SU-DHL-6 (cell line): ENCODE measurements at regions not wholly inside any gene's neighbourhood (a gene's known extent, or its start where the extent isn't known, plus 50 kb on each side); places are given as distances from the start of the nearest gene placed in this dataset.

Experiments
- H2AFZ ChIP-seq: fragments of 200-600 bp; sonication (generic); 2 replicates; pipeline ENCODE4 v1.6.1; 2014; ENCODE audit warnings: low read depth, mild to moderate bottlenecking, moderate library complexity, mixed read lengths, antibody characterized with exemption, low read length; ENCODE audit not compliant: severe bottlenecking
- H3F3A ChIP-seq: fragments of 200-600 bp; shearing (Covaris generic); 2 replicates; pipeline ENCODE4 v1.6.0; 2016; ENCODE audit warnings: antibody characterized with exemption, mild to moderate bottlenecking; ENCODE audit not compliant: insufficient read depth
- H3K27ac ChIP-seq: fragments of 200-600 bp; sonication (generic); 2 replicates; pipeline ENCODE4 v1.5.1; 2016; ENCODE audit warnings: low read depth, mild to moderate bottlenecking, low read length, moderate library complexity, mixed read lengths
- H3K27me3 ChIP-seq: fragments of 200-600 bp; sonication (generic), shearing (Covaris generic); 2 replicates; pipeline ENCODE4 v1.6.0; 2014; ENCODE audit warnings: mild to moderate bottlenecking, low read length
- H3K36me3 ChIP-seq: fragments of 200-600 bp; sonication (generic); 2 replicates; pipeline ENCODE4 v1.6.1; 2014; ENCODE audit warnings: mild to moderate bottlenecking, low read length, mixed read lengths
- H3K4me2 ChIP-seq: fragments of 300-600, 200-600 bp; shearing (Covaris generic), sonication (generic); 2 replicates; pipeline ENCODE4 v1.6.0; 2014; ENCODE audit warnings: low read length, low read depth, mild to moderate bottlenecking; ENCODE audit not compliant: poor library complexity, severe bottlenecking
- H3K4me3 ChIP-seq: fragments of 200-600 bp; sonication (generic); 2 replicates; pipeline ENCODE4 v1.5.1; 2014; ENCODE audit warnings: antibody characterized with exemption, low read length, mild to moderate bottlenecking, mixed read lengths; ENCODE audit not compliant: insufficient read depth, poor library complexity, severe bottlenecking
- H3K79me2 ChIP-seq: fragments of 200-600 bp; sonication (generic); 2 replicates; pipeline ENCODE4 v1.6.1; 2014; ENCODE audit warnings: mild to moderate bottlenecking, low read length, moderate library complexity; ENCODE audit not compliant: insufficient read depth
- H3K9ac ChIP-seq: fragments of 200-600 bp; sonication (generic); 2 replicates; pipeline ENCODE4 v1.7.0; 2014; ENCODE audit warnings: mild to moderate bottlenecking, low read length
- H3K9me2 ChIP-seq: fragments of 200-600 bp; sonication (generic); replicated peaks from 2 replicates; pipeline ENCODE4 v1.6.1; 2014; ENCODE audit warnings: low read length; ENCODE audit not compliant: insufficient read depth
- H3K9me3 ChIP-seq: fragments of 200-600 bp; sonication (generic); 2 replicates; pipeline ENCODE4 v1.6.1; 2014; ENCODE audit warnings: low read length, mixed read lengths; ENCODE audit not compliant: insufficient read depth
- H4K20me1 ChIP-seq: fragments of 200-600 bp; sonication (generic); 2 replicates; pipeline ENCODE4 v1.6.1; 2014; ENCODE audit warnings: low read depth, mild to moderate bottlenecking, antibody characterized with exemption, low read length, moderate library complexity, mixed read lengths
- EZH2phosphoT487 ChIP-seq: fragments of 200-600 bp; sonication (generic), shearing (Covaris generic); conservative IDR thresholded peaks from 2 replicates; pipeline ENCODE4 v1.6.1; 2018; ENCODE audit warnings: mild to moderate bottlenecking, antibody characterized with exemption, low read length, moderate library complexity, mixed read lengths
- TF ChIP-seq, protein P1 (sequence below): fragments of 200-600 bp; sonication (generic); IDR thresholded peaks from one replicate; pipeline ENCODE4 v1.5.1; 2017; ENCODE audit warnings: antibody characterized with exemption, mild to moderate bottlenecking, low read length, moderate library complexity; ENCODE audit not compliant: insufficient read depth, poor library complexity, severe bottlenecking

DNA sequence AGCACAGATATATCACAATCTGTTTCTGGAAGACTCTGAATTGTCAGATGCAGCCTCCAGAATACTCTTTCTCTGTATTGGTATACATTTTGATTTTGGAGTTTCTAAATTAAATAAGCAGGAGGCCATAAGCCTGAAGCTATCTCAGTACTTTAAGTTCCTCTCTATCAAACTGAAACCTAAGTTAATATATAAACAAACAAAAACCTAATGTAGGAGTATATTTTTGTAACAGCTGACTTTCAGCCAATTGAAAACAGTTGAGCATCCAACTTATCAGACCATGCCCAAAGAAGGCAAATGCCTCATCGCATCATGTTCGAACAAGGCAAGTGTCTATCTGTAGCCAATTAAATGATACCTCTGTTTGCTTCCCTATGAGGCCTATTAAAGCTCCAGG lies 1054.4 kb downstream of the AMY1C start:
- no peak overlapping the region for H3K4me3 ChIP-seq
- no peaks in the 10 kb centered on the region for H3K27me3 ChIP-seq
- no peaks in the 10 kb centered on the region for H4K20me1 ChIP-seq
- no peaks in the 10 kb centered on the region for H3K79me2 ChIP-seq
- H3K9me3 ChIP-seq: no peaks in the 10 kb centered on the region
- TF ChIP-seq, protein P1, sequence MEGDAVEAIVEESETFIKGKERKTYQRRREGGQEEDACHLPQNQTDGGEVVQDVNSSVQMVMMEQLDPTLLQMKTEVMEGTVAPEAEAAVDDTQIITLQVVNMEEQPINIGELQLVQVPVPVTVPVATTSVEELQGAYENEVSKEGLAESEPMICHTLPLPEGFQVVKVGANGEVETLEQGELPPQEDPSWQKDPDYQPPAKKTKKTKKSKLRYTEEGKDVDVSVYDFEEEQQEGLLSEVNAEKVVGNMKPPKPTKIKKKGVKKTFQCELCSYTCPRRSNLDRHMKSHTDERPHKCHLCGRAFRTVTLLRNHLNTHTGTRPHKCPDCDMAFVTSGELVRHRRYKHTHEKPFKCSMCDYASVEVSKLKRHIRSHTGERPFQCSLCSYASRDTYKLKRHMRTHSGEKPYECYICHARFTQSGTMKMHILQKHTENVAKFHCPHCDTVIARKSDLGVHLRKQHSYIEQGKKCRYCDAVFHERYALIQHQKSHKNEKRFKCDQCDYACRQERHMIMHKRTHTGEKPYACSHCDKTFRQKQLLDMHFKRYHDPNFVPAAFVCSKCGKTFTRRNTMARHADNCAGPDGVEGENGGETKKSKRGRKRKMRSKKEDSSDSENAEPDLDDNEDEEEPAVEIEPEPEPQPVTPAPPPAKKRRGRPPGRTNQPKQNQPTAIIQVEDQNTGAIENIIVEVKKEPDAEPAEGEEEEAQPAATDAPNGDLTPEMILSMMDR: no peak
- TF ChIP-seq EZH2phosphoT487: no peak
- H3K9me2 ChIP-seq: no peaks in the 10 kb centered on the region
- H3K9ac ChIP-seq: no peak overlapping the region
- no peak overlapping the region for H3K27ac ChIP-seq
- H3F3A ChIP-seq: no peaks in the 10 kb centered on the region
- H2AFZ ChIP-seq: no peak overlapping the region
- H3K36me3 ChIP-seq: no peaks in the 10 kb centered on the region
- H3K4me2 ChIP-seq: no peak overlapping the region

DNA sequence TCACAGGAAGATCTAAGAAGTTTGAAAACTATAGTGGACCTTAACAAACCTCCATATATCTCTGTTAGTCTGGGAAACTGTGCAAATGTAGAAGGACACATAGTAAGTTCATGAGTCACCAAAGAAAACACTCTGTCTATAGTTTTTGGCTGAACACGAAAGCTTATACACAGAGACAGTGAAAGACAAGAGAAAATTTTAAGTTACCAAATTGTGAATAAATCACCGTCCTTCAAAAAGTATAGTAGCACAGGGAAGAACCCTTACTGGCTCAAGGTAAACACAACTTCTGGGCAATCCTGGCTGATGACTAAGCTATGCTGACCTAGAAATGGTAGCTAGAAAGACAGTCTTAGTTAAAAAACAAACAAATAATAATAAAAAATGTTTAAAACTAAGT lies 1057.9 kb downstream of the AMY1C start:
- Histone ChIP-seq H2AFZ (no peak overlapping the region), H3K79me2 (no peaks in the 10 kb centered on the region), H3K9ac (no peak overlapping the region), H3K9me3 (no peaks in the 10 kb centered on the region), H3K36me3 (no peaks in the 10 kb centered on the region), H3F3A (no peaks in the 10 kb centered on the region), H3K9me2 (no peaks in the 10 kb centered on the region), H3K4me3 (no peak overlapping the region), H4K20me1 (no peaks in the 10 kb centered on the region), H3K27me3 (no peaks in the 10 kb centered on the region), H3K4me2 (no peak overlapping the region), H3K27ac (no peak overlapping the region)
- TF ChIP-seq, protein P1: no peak
- no peak for TF ChIP-seq EZH2phosphoT487

DNA sequence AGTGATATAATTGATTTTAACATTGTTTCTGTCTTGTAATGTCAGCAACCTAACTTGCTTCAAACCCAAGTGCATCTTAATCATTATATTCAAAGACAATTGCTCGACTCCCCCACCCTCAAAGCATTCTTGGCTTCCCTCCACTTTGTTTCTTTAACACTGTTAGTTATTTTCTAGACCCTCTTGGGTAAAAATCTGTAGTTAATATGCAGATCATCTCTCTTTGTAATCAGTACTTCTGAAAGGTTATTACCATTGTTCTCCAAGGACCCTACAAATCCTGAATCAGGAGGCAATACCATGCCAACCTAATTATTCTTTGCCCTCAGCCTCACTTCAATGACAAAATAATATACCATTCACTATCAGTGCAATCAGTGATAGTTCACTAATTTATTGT lies 1075.7 kb downstream of the AMY1C start:
- H3K79me2 ChIP-seq: no peaks in the 10 kb centered on the region
- no peak overlapping the region for H3K4me2 ChIP-seq
- no peaks in the 10 kb centered on the region for H3K36me3 ChIP-seq
- H3K27ac ChIP-seq: no peak overlapping the region
- H2AFZ ChIP-seq: no peak overlapping the region
- H3K9ac ChIP-seq: no peak overlapping the region
- H3F3A ChIP-seq: no peaks in the 10 kb centered on the region
- H3K9me3 ChIP-seq: peaks cover 4% of the 10 kb centered on the region; the same call in 1 of the 2 replicates
- no peaks in the 10 kb centered on the region for H3K9me2 ChIP-seq
- TF ChIP-seq, protein P1: no peak
- no peak for TF ChIP-seq EZH2phosphoT487
- no peak overlapping the region for H3K4me3 ChIP-seq
- no peaks in the 10 kb centered on the region for H3K27me3 ChIP-seq
- H4K20me1 ChIP-seq: no peaks in the 10 kb centered on the region

DNA sequence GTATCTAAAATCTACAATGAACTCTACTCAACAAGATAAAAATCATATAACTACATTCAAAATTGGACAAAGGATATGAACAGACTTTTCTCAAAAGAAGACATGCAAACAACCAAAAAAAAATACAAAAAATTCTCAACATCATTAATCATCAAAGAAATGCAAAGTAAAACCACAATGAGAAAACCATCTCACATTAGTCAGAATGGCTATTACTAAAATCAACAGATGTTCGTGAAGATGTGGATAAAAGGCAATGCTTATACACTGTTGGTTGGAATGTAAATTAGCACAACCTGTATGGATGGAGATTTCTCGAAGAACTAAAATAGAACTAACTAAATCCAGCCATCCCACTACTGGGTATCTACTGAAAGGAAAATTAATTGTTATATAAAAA lies 1080.8 kb downstream of the AMY1C start:
- Histone ChIP-seq H3K36me3 (no peaks in the 10 kb centered on the region), H3K4me2 (no peak overlapping the region), H3K9me2 (no peaks in the 10 kb centered on the region), H3K27ac (no peak overlapping the region), H3K9me3 (no peaks in the 10 kb centered on the region), H2AFZ (no peak overlapping the region), H3K9ac (no peak overlapping the region), H3K79me2 (no peaks in the 10 kb centered on the region), H3F3A (no peaks in the 10 kb centered on the region), H4K20me1 (no peaks in the 10 kb centered on the region), H3K27me3 (no peaks in the 10 kb centered on the region), H3K4me3 (no peak overlapping the region)
- no peak for TF ChIP-seq EZH2phosphoT487
- TF ChIP-seq, protein P1: no peak
